KOPT-K1 (cell line): ENCODE measurements at regions not wholly inside any gene's neighbourhood (a gene's known extent, or its start where the extent isn't known, plus 50 kb on each side); places are given as distances from the start of the nearest gene placed in this dataset.
"Not testable (repeated sequence)": the region's sequence is repeated elsewhere in the genome, so short reads cannot be mapped to it uniquely, and the experiment has no call there.

ENCODE experiments used
- H3K27ac ChIP-seq: fragments of 200-600 bp; sonication (generic); 2 replicates; pipeline ENCODE4 v1.5.1; 2016; ENCODE audit warnings: antibody characterized with exemption, mild to moderate bottlenecking, low read depth, low read length; ENCODE audit not compliant: poor library complexity, severe bottlenecking
- H3K36me3 ChIP-seq: fragments of 200-600 bp; sonication (generic); 2 replicates; pipeline ENCODE4 v1.5.1; 2017; ENCODE audit warnings: antibody characterized with exemption, mild to moderate bottlenecking, low read length, moderate library complexity; ENCODE audit not compliant: insufficient read depth
- H3K9me3 ChIP-seq: fragments of 200-600 bp; sonication (generic); 2 replicates; pipeline ENCODE4 v1.5.1; 2017; ENCODE audit warnings: antibody characterized with exemption, low read length, mild to moderate bottlenecking; ENCODE audit not compliant: insufficient read depth, poor library complexity, severe bottlenecking

DNA sequence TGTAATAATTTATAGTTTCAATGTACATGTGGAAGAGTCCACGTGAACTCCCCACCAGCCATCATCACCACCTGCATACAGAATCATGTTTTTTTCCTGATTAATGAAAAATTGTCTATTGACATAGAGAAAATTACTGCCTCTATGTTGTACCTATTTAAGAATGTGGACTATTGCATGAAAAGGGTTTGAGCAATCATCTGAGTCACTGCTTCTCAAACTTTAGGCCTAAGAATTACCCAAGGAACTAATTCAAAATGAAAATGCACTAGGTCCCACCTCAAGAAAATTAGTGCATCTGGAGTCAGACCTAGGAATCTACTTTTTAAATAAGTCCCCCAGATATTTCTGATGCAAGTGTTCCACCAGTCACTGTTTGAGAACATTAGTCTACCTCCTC lies 709.3 kb downstream of the MAT2B start:
- Histone ChIP-seq H3K36me3 (no peaks in the 10 kb centered on the region), H3K9me3 (no peaks in the 10 kb centered on the region), H3K27ac (no peak overlapping the region)

DNA sequence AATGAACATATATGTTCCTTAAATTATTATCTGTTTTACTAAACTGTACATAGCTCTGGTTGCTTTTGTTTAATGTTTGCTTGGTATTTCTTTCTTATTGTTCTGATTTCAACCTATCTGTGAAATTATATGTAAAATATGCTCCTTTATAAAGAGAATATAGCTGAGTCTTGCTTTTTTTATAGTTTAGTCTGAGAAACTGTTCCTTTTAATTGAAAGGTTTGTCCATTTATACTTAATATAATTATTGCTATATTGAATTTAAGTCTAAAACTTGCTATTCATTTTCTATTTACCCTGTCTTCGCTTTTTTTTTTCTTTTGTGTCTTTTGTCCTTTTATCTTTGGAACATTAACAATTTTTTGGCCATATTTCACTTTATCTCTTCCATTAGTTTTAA lies 712.0 kb downstream of the MAT2B start:
- H3K27ac ChIP-seq: no peak overlapping the region
- H3K36me3 ChIP-seq: no peaks in the 10 kb centered on the region
- no peaks in the 10 kb centered on the region for H3K9me3 ChIP-seq

DNA sequence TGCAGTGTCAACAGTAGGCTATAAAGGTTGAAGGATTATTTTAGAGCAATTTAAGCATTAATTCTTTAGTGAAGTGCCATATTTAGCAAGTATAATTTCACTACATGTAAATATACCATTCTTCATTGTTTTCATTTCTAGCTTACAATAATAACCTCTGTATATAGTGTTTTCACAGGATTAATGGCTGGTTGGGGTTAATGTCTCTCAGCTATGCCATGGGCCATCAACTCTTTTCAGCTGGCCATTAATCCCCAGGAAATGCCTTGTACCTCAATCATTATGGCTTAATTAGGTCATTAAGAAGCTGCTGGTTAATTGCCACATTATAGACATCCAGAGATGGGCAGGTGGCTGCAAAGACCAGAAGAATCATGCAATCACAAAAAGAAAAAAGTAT lies 715.1 kb downstream of the MAT2B start:
- no peaks in the 10 kb centered on the region for H3K9me3 ChIP-seq
- no peaks in the 10 kb centered on the region for H3K36me3 ChIP-seq
- no peak overlapping the region for H3K27ac ChIP-seq

DNA sequence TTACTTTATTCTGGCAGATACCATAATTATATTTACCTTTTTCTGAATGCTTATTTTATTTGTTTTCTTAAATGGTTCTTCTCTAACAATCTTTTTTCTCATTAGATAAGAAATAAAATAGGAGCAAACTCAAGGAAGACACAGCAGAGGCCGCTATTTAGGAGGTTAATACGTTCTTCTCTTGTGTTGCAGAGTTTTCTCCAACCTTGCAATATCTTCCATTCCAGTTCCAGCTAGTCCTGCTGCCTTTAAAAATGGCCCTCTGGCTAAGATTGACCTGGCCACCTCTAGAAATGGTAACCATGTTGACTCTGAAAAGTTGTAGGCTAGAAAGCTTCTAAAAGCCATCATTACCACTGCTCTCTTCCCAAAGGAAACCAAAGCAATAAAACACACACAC lies 718.8 kb downstream of the MAT2B start:
- H3K9me3 ChIP-seq: no peaks in the 10 kb centered on the region
- no peak overlapping the region for H3K27ac ChIP-seq
- H3K36me3 ChIP-seq: no peaks in the 10 kb centered on the region

DNA sequence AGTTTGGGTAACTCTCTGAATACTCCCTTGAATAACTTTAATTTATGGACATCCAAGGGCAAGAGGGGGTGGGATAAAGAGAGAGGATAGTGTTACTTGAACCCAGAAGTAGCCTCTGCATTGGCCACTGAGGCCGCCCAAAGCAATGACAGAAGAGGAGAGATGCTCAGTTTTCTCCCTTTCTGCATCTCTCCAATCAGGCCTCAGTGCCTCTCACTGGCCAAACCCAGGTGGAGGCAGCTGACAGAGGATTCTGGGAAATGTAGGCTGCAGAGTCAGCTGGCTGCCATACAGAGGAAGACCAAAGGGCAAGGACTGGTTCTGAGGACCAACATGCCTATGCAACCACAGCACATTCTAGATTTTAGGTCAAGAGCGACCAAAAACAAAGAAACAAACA lies 719.4 kb downstream of the MAT2B start:
- H3K9me3 ChIP-seq: no peaks in the 10 kb centered on the region

DNA sequence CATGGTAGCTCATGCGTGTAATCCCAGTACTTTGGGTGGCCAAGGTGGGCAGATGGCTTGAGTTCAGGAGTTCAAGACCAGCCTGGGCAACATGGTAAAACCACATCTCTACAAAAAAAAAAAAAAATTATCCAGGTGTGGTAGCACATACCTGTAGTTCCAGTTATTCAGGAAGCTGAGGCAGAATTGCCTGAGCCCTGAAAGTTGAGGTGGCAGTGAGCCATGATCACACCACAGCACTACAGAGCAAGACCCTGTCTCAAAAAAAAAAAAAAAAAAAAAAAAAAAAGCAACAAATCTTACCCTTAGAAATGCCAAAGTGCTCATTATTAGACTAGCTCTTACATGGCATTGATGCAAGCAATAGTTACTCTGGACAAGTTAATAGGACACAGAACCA lies 724.9 kb downstream of the MAT2B start:
- no peaks in the 10 kb centered on the region for H3K9me3 ChIP-seq
- no peak overlapping the region for H3K27ac ChIP-seq
- H3K36me3 ChIP-seq: no peaks in the 10 kb centered on the region

More for the DNA sequence above, 719.4 kb downstream of the MAT2B start:
- Histone ChIP-seq H3K36me3 (no peaks in the 10 kb centered on the region), H3K27ac (no peak overlapping the region)

DNA sequence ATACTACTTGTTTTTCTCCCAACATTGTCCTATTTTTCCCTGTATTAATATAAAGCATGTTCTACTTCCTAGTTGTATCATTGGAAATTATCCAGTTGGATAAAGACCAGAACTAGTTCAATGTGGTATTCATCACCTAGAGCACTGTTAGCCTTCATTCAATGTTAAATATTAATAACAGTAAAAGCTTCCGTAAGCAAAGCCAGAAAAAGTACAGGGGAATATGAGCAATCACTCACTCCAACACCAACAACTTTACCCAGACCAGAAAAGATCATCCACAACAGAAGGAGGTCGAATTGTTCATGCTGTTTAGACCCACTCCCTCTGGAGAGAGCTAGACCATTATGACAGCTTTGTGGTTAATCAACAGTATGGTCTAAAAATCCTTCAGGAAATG lies 728.4 kb downstream of the MAT2B start:
- Histone ChIP-seq H3K9me3 (no peaks in the 10 kb centered on the region), H3K27ac (no peak overlapping the region), H3K36me3 (no peaks in the 10 kb centered on the region)

DNA sequence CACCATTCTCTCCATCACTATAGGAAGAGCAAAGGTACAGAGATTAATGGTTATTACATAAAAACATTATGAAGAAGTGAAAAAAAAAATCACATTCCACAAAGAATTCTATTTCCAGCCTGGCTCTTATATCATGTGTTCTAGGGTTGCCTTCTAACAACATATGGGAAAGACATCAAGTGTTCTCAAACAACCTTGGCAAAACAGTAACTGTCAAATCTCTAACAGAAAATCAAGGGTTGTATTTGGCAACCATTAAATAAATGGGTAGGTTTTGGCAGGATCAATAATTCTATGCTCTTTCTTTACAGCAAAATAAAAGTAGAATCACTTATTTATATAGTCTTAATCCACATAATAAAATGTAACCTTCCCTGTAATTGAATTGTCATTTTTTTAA lies 728.9 kb downstream of the MAT2B start:
- Histone ChIP-seq H3K36me3 (no peaks in the 10 kb centered on the region), H3K9me3 (no peaks in the 10 kb centered on the region), H3K27ac (no peak overlapping the region)

DNA sequence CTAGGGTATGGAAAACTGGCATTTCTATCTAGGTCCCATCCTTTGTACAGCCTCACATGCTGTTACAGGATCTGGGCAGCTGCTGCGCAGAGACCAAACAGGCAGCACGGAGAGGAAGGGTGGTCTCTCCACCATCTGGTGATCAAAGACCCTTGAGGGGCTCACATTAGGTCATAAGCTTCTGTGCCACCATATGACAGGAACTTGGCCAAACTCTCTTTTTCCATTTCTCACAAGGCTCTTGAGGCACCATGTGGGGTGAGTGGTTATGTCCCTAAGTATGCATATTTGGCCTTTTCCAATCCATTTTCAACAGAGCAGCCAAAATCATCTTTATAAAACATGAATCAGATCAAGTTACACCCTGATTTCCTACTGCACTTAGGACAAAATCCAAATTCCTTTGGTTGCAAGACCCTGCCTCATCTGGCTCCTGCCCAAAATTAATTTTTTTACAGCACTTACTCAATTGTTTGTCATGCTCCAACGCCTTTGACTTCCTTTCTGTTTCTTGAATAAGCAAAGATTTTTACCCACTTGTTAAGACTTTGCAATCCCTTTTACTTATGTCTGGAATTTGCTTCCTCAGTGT lies 730.0 kb downstream of the MAT2B start:
- Histone ChIP-seq H3K9me3 (no peaks in the 10 kb centered on the region), H3K36me3 (no peaks in the 10 kb centered on the region), H3K27ac (no peak overlapping the region)

DNA sequence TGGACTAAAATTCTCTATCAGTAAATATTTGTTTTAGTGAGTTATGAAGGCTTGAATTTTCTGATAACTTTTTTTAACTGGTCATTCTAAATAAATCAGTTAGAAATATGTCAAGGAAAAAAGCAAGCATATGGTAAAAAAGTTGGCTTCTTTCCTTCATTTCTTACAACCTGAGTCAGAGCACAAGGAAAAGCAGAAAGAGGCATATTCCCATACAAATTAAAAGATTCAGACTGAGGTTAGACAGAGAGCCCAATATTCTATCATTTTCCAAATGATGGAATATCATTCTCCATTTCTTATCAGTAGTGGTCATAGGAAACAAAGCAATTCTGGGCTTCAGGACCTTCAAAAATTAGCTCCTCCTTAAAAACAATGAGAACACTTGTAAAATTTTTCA lies 732.1 kb downstream of the MAT2B start:
- Histone ChIP-seq H3K36me3 (no peaks in the 10 kb centered on the region), H3K27ac (no peak overlapping the region), H3K9me3 (no peaks in the 10 kb centered on the region)

DNA sequence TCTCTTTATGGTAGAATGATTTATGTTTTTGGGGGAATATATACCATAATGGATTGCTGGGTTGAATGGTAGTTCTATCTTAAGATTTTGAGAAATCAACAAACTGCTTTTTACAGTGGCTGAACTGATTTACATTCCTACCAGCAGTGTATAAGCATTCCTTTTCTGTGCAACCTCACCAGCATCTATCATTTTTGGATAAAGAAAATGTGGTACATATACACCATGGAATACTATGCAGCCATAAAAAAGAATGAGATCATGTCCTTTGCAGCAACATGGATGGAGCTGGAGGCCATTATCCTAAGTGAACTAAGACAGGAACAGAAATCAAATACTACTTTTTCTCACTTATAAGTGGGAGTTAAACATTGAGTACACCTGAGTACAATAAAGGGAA lies 746.4 kb downstream of the MAT2B start:
- H3K9me3 ChIP-seq: not testable (repeated sequence)

DNA sequence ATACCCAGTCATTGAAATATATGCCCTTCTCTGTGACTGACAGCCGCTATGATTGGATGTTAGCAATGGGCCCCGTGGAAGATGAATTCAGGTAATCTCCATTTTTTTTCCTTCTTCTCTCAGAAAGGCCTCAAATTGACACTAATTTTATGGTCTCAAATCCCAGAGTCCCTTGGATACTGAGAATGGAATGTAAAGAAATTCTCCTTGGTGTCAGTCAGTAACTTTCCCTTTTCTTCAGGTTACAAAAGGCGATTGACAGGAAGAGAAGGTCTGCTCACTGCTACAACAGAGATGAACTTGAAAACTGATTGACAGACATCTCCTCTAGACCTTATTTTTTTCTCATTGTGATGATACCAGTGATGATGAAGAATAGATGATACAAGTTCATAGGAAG lies 748.3 kb downstream of the MAT2B start:
- Histone ChIP-seq H3K36me3 (no peaks in the 10 kb centered on the region), H3K27ac (no peak overlapping the region), H3K9me3 (no peaks in the 10 kb centered on the region)

More for the DNA sequence above, 746.4 kb downstream of the MAT2B start:
- H3K27ac ChIP-seq, H3K36me3 ChIP-seq: not testable (repeated sequence)

DNA sequence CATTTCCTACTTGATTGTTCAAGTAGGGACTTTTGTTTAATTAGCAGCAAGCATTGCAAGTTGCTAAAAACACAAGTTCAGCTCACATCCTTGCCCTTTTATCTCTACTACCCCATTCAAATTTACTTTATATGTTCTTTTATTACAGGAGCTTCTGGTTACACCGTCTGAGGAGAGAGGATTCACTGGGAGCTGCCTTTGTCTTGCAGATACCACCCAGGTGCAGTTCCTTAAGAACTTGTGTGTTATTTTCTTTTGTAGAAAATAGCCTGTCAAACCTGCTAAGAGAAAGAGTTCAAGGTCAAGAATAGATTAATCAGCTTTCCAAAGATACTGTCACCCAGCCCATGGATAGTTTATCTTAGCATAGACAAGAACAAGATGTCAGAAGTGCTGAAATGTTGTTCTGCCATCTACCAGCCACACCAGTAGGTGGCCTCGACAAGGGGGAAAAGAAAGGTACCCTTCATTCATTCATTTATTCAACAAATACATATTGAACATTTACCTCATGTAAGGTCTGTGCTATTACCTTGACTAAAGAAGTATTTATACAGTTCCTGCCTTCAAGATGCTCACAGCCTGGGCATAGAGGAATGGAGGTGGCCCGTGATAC lies 750.3 kb downstream of the MAT2B start:
- no peak overlapping the region for H3K27ac ChIP-seq
- H3K9me3 ChIP-seq: no peaks in the 10 kb centered on the region

DNA sequence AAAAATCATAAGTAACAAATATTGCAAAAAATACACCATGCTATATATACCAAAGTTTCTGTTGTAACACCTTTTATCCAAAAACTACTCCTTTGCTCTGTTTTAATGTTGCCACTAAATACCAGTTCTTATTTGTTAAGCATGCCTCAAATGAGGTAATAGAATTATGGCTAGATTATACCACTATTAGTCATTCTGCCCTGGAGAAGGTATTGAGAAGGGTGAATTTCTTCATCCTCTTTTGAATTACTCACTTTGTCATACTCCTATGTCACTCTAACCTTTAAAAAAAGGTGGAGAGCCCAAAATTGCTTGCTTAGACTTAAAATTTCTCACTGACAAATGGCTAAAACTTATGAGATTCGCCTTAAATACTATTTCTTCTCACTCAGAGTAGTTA lies 750.9 kb downstream of the MAT2B start:
- H3K36me3 ChIP-seq: no peaks in the 10 kb centered on the region
- H3K9me3 ChIP-seq: no peaks in the 10 kb centered on the region
- H3K27ac ChIP-seq: no peak overlapping the region

More for the DNA sequence above, 750.3 kb downstream of the MAT2B start:
- H3K36me3 ChIP-seq: no peaks in the 10 kb centered on the region

DNA sequence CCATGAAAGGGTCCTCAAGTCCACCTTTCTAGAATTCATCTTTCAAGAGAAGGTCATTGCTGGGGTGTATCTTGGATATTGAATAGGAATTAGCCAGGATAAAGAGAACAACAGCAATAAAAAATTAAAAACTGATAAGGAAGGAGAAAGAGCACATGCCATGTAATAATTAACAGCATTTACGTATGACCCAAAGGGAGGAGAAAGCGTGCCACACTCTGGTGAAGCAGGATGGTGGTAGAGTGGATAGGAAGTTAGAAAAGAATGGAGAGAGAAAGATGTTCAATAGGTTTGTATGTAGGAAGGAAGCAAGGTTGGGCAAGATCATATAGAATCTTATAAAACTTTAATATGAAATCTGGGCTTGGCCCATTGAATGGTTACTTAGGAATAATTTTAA lies 751.5 kb downstream of the MAT2B start:
- Histone ChIP-seq H3K9me3 (no peaks in the 10 kb centered on the region), H3K36me3 (no peaks in the 10 kb centered on the region), H3K27ac (no peak overlapping the region)

DNA sequence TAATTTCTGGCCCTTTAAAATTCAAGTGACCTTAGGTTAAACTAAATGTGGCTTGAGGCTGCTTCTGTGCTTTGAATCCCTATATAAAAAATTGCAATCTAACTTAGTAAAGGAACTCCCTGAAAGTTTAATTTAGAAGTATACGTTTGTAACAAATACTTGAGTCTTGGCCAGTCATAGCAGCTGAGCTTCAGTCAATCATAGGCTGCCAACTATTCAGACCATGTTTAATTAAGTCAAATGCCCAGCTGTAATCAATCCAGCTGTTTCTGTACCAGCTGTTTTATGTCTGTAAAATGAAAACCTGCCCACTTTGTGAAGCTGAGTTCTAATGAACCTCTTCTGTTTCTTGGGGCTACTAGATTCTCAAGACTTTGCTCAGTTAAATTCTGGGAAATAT lies 760.1 kb downstream of the MAT2B start:
- Histone ChIP-seq H3K9me3 (no peaks in the 10 kb centered on the region), H3K36me3 (no peaks in the 10 kb centered on the region), H3K27ac (no peak overlapping the region)
